ENCODE measurements at regions not wholly inside any gene's neighbourhood (a gene's known extent, or its start where the extent isn't known, plus 50 kb on each side); places are given as distances from the start of the nearest gene placed in this dataset.

DNA sequence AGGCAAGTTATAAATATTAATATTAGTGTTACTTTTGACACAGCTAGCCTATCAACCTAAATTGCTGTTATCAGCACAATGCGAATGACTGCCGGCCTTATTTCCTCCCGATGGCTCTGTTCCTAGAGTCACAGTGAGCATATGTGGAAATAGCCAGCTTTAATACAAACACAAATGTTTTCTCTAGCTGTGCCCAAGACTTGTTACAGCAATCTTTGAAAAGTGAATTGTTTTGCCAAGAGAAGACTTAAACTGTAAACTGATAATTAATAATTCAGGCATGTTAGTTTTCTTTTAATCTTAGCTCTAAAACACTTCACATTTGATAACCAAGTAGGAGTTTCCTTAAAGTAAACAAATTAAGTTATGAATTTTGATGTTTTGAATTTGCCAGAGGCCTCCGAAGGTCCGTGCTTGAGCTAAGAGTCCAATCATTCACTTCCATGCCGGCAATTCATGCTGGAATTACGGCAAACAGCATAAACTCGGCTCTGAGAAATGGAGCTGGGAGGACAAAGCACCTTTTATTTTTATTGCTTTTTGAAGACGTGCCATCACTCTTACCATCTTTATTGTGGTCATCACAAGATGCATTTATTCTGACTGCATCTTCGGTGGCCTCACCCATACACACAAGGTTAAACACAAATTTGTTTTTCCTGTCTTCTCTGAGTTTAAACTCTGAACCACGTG is 184.5 kb upstream of the CWC22 start:
- TF ChIP-seq, protein P1, sequence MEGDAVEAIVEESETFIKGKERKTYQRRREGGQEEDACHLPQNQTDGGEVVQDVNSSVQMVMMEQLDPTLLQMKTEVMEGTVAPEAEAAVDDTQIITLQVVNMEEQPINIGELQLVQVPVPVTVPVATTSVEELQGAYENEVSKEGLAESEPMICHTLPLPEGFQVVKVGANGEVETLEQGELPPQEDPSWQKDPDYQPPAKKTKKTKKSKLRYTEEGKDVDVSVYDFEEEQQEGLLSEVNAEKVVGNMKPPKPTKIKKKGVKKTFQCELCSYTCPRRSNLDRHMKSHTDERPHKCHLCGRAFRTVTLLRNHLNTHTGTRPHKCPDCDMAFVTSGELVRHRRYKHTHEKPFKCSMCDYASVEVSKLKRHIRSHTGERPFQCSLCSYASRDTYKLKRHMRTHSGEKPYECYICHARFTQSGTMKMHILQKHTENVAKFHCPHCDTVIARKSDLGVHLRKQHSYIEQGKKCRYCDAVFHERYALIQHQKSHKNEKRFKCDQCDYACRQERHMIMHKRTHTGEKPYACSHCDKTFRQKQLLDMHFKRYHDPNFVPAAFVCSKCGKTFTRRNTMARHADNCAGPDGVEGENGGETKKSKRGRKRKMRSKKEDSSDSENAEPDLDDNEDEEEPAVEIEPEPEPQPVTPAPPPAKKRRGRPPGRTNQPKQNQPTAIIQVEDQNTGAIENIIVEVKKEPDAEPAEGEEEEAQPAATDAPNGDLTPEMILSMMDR (IDR thresholded peaks at IDR 0.05 in 8 of 11, conservative IDR thresholded peaks at IDR 0.05 in 3 of 11), result no peak
- TF ChIP-seq POLR2A (IDR thresholded peaks at IDR 0.05) (no peak), POLR2AphosphoS5 (IDR thresholded peaks at IDR 0.05) (no peak)

Measured in spleen (tissue), 7 donors.